Fibroblast of lung (primary cell): ENCODE measurements at regions not wholly inside any gene's neighbourhood (a gene's known extent, or its start where the extent isn't known, plus 50 kb on each side); places are given as distances from the start of the nearest gene placed in this dataset.

ENCODE experiments used
- CTCF ChIP-seq, 2 donors: IDR thresholded peaks in 1 of 2; conservative IDR thresholded peaks in 1 of 2; 1 replicate in 1 of 2; 2 replicates in 1 of 2; pipeline ENCODE4 v1.5.1; 2011 to 2012; ENCODE audit warnings: low read length in 2 of 2, control low read depth in 1 of 2, inconsistent platforms in 1 of 2, low read depth in 1 of 2, mild to moderate bottlenecking in 1 of 2
- EZH2 ChIP-seq: IDR thresholded peaks from 2 replicates; pipeline ENCODE4 v1.5.1; 2012; ENCODE audit warnings: low read length, control low read depth, mild to moderate bottlenecking; ENCODE audit errors: missing control alignments

DNA sequence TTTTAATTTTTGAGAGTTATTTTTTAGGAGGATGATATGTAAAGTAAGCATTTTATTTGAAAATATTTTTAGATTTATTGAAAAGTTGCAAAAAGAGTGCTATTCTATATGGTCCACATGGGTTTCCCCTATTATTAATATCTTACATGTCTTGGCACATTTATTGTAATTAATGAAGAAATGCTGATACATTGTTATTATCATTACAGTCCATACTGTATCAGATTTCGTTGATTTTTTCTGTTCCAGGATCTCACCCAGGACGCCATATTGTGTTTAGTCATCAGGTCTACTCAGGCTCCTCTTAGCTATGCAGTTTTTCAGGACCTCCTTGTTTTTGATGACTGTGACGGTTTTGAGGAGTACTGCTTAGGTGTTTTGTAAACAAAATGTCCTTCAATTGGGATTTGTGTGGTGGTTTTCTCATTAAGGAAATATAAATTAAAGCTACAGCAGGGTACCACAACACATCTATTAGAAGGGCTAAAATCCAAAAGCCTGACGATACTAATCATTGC is 281.0 kb downstream of the SAMD5 start:
- no peak for TF ChIP-seq CTCF (conservative IDR thresholded peaks at IDR 0.05 in 1 of 2, IDR thresholded peaks at IDR 0.05 in 1 of 2; ENCODE audit: low read depth in 1 of 2, low read length in 2 of 2)
- no peak for TF ChIP-seq EZH2
